ENCODE measurements at regions not wholly inside any gene's neighbourhood (a gene's known extent, or its start where the extent isn't known, plus 50 kb on each side); places are given as distances from the start of the nearest gene placed in this dataset.

GRCh38 chr7:10824154-10824553 is 149.5 kb upstream of the PHF14 start:
- Histone ChIP-seq H3K9me3 (ENCODE audit: severe bottlenecking) (no peaks in the 10 kb centered on the region), H3K4me3 (ENCODE audit: low read depth, low read length) (no peak overlapping the region), H3K27me3 (ENCODE audit: insufficient read depth, low read depth, severe bottlenecking) (no peaks in the 10 kb centered on the region), H3K27ac (no peak overlapping the region), H3K36me3 (no peaks in the 10 kb centered on the region)
- TF ChIP-seq CTCF (IDR thresholded peaks at IDR 0.05; ENCODE audit: low read depth, low read length), result no peak
- DNase-seq, result no peak

GRCh38 chr7:10838228-10838627 is 135.4 kb upstream of the PHF14 start:
- no peak for TF ChIP-seq CTCF (IDR thresholded peaks at IDR 0.05; ENCODE audit: low read depth, low read length)
- no peaks in the 10 kb centered on the region for H3K9me3 ChIP-seq (ENCODE audit: severe bottlenecking)
- no peak overlapping the region for H3K4me3 ChIP-seq (ENCODE audit: low read depth, low read length)
- H3K27me3 ChIP-seq (ENCODE audit: insufficient read depth, low read depth, severe bottlenecking), result no peaks in the 10 kb centered on the region
- H3K27ac ChIP-seq, result no peak overlapping the region
- no peak for DNase-seq
- H3K36me3 ChIP-seq, result no peaks in the 10 kb centered on the region

GRCh38 chr7:10845225-10845624 is 128.4 kb upstream of the PHF14 start:
- H3K27me3 ChIP-seq (ENCODE audit: insufficient read depth, low read depth, severe bottlenecking), result no peaks in the 10 kb centered on the region
- H3K4me3 ChIP-seq (ENCODE audit: low read depth, low read length), result no peak overlapping the region
- H3K27ac ChIP-seq, result no peak overlapping the region
- H3K36me3 ChIP-seq, result no peaks in the 10 kb centered on the region
- DNase-seq, result no peak
- no peaks in the 10 kb centered on the region for H3K9me3 ChIP-seq (ENCODE audit: severe bottlenecking)
- no peak for TF ChIP-seq CTCF (IDR thresholded peaks at IDR 0.05; ENCODE audit: low read depth, low read length)

- H3K27ac ChIP-seq, result no peak overlapping the region
- no peaks in the 10 kb centered on the region for H3K27me3 ChIP-seq (ENCODE audit: insufficient read depth, low read depth, severe bottlenecking)
- no peaks in the 10 kb centered on the region for H3K36me3 ChIP-seq
- no peak for TF ChIP-seq CTCF (IDR thresholded peaks at IDR 0.05; ENCODE audit: low read depth, low read length)
- DNase-seq, result no peak
- no peaks in the 10 kb centered on the region for H3K9me3 ChIP-seq (ENCODE audit: severe bottlenecking)
- H3K4me3 ChIP-seq (ENCODE audit: low read depth, low read length), result no peak overlapping the region
Observed at GRCh38 chr7:10855583-10855982, 118.1 kb upstream of the PHF14 start.

GRCh38 chr7:10860516-10860915 is 113.2 kb upstream of the PHF14 start:
- no peak for DNase-seq
- Histone ChIP-seq H3K4me3 (ENCODE audit: low read depth, low read length) (no peak overlapping the region), H3K27me3 (ENCODE audit: insufficient read depth, low read depth, severe bottlenecking) (no peaks in the 10 kb centered on the region), H3K27ac (no peak overlapping the region), H3K9me3 (ENCODE audit: severe bottlenecking) (no peaks in the 10 kb centered on the region), H3K36me3 (no peaks in the 10 kb centered on the region)
- no peak for TF ChIP-seq CTCF (IDR thresholded peaks at IDR 0.05; ENCODE audit: low read depth, low read length)

GRCh38 chr7:10863476-10863875 is 110.2 kb upstream of the PHF14 start:
- Histone ChIP-seq H3K27me3 (ENCODE audit: insufficient read depth, low read depth, severe bottlenecking) (no peaks in the 10 kb centered on the region), H3K9me3 (ENCODE audit: severe bottlenecking) (no peaks in the 10 kb centered on the region), H3K27ac (no peak overlapping the region), H3K4me3 (ENCODE audit: low read depth, low read length) (no peak overlapping the region), H3K36me3 (no peaks in the 10 kb centered on the region)
- no peak for DNase-seq
- no peak for TF ChIP-seq CTCF (IDR thresholded peaks at IDR 0.05; ENCODE audit: low read depth, low read length)
